HFFc6 (cell line): ENCODE measurements at regions not wholly inside any gene's neighbourhood (a gene's known extent, or its start where the extent isn't known, plus 50 kb on each side); places are given as distances from the start of the nearest gene placed in this dataset.
A peak's percentile ranks its signal among the peaks of the same experiment; 100 is the strongest.

ENCODE experiments used
- DNase-seq: peaks from one replicate; pipeline ENCODE4 v3.0.0-alpha.2; 2018
- H3K27ac Mint-ChIP-seq: 2 replicates; pipeline ENCODE4 v1.8.0; 2020; ENCODE audit warnings: mild to moderate bottlenecking, mixed read lengths
- H3K27me3 Mint-ChIP-seq: 2 replicates; pipeline ENCODE4 v1.8.0; 2021; ENCODE audit warnings: mild to moderate bottlenecking, moderate library complexity, mixed read lengths; ENCODE audit not compliant: insufficient read depth
- H3K36me3 Mint-ChIP-seq: 2 replicates; pipeline ENCODE4 v1.8.0; 2021; ENCODE audit warnings: low read depth, mixed read lengths
- H3K4me1 Mint-ChIP-seq: 2 replicates; pipeline ENCODE4 v1.8.0; 2020; ENCODE audit warnings: low read depth, mixed read lengths
- H3K4me3 Mint-ChIP-seq: 2 replicates; pipeline ENCODE4 v1.8.0; 2020; ENCODE audit warnings: mild to moderate bottlenecking, moderate library complexity, mixed read lengths
- H3K9me3 Mint-ChIP-seq: 2 replicates; pipeline ENCODE4 v1.8.0; 2020; ENCODE audit warnings: mild to moderate bottlenecking, mixed read lengths
- TF ChIP-seq, protein P1 (sequence below): fragments of 200-600 bp; sonication (generic); IDR thresholded peaks from 2 replicates; pipeline ENCODE4 v1.5.0; 2021; ENCODE audit warnings: antibody characterized with exemption, mild to moderate bottlenecking

DNA sequence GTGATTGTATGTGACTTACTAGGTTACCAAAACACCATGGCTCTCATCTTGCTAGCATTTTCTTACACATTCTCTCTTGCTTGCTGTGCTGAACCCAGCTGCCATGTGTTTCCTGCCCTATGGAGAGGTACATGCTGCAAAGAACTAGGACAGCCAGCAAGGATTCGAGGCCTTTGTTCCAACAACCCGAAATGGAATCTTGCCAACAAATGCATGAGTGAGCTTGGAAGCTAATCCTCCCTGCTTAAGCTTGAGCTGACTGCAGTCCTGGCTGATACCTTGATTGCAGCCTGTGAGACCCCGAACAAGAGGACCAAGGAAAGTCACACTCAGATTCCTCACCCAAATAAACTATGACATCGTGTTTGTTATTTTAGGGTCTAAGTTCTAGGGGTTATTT is 651.2 kb downstream of the SLITRK6 start:
- H3K27ac Mint-ChIP-seq, result no peak overlapping the region
- no peaks in the 10 kb centered on the region for H3K9me3 Mint-ChIP-seq
- no peaks in the 10 kb centered on the region for H3K36me3 Mint-ChIP-seq
- no peaks in the 10 kb centered on the region; the same call in 1 of the 2 replicates for H3K4me1 Mint-ChIP-seq
- TF ChIP-seq, protein P1, sequence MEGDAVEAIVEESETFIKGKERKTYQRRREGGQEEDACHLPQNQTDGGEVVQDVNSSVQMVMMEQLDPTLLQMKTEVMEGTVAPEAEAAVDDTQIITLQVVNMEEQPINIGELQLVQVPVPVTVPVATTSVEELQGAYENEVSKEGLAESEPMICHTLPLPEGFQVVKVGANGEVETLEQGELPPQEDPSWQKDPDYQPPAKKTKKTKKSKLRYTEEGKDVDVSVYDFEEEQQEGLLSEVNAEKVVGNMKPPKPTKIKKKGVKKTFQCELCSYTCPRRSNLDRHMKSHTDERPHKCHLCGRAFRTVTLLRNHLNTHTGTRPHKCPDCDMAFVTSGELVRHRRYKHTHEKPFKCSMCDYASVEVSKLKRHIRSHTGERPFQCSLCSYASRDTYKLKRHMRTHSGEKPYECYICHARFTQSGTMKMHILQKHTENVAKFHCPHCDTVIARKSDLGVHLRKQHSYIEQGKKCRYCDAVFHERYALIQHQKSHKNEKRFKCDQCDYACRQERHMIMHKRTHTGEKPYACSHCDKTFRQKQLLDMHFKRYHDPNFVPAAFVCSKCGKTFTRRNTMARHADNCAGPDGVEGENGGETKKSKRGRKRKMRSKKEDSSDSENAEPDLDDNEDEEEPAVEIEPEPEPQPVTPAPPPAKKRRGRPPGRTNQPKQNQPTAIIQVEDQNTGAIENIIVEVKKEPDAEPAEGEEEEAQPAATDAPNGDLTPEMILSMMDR, result no peak
- H3K4me3 Mint-ChIP-seq, result no peak overlapping the region
- H3K27me3 Mint-ChIP-seq, result no peaks in the 10 kb centered on the region; the same call in 1 of the 2 replicates
- no peak for DNase-seq

DNA sequence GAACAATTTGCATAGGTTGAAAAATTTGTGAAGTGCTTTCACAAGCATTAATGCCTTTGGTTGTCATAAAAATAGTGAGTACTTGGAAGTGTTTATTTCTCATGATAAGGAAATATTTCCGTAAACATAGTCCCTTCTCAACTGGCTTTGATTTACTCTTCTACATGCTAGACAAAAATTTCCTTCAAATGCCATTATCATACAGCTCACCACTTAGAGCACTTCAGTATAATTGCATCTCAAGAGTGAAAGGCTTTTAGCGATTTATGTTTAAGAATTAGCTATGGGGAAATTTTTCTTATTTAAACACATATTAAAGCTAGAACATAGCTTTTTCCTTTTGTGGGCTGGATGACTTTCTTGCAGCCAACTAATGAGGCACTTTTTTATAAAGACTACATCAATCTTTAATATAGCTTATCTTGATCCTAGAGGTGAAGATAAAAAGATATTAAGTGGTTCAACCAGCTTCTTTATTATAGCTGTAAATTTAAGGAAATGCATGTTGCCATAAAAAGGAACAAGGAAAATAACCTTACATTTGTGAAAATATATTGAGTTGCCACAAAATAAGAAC is 656.8 kb downstream of the SLITRK6 start:
- TF ChIP-seq, protein P1, result no peak
- no peak overlapping the region for H3K27ac Mint-ChIP-seq
- H3K9me3 Mint-ChIP-seq, result no peaks in the 10 kb centered on the region; the same call in 1 of the 2 replicates
- H3K4me3 Mint-ChIP-seq, result no peak overlapping the region
- H3K4me1 Mint-ChIP-seq, result peaks cover 23% of the 10 kb centered on the region
- H3K36me3 Mint-ChIP-seq, result peaks cover 5% of the 10 kb centered on the region; the same call in 1 of the 2 replicates
- no peaks in the 10 kb centered on the region; the same call in none of the 2 replicates for H3K27me3 Mint-ChIP-seq
- DNase-seq, result no peak

DNA sequence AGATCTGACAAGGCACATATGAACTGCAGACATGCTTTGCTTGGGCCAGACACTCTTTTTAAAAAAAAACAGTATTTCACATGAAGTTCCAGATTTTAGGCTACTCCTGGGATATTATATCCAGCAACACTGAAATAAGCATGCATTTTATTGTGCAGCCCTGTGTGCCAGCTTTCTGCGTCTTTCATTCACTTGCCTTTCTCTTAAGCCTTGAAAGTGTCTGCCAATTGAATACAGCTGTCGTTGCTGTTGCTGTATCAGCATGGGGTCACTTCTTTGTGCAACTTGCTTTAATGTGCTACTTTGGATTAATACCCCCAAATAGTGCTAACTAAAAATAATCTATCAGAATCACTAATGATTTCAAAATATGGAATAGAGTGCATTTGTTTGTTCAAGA is 657.8 kb downstream of the SLITRK6 start:
- H3K27ac Mint-ChIP-seq, result no peak overlapping the region
- no peaks in the 10 kb centered on the region; the same call in none of the 2 replicates for H3K27me3 Mint-ChIP-seq
- H3K4me3 Mint-ChIP-seq, result no peak overlapping the region
- peaks cover 5% of the 10 kb centered on the region; the same call in 1 of the 2 replicates for H3K36me3 Mint-ChIP-seq
- no peaks in the 10 kb centered on the region; the same call in 1 of the 2 replicates for H3K9me3 Mint-ChIP-seq
- TF ChIP-seq, protein P1, result no peak
- H3K4me1 Mint-ChIP-seq, result peaks cover 30% of the 10 kb centered on the region
- DNase-seq, result no peak

DNA sequence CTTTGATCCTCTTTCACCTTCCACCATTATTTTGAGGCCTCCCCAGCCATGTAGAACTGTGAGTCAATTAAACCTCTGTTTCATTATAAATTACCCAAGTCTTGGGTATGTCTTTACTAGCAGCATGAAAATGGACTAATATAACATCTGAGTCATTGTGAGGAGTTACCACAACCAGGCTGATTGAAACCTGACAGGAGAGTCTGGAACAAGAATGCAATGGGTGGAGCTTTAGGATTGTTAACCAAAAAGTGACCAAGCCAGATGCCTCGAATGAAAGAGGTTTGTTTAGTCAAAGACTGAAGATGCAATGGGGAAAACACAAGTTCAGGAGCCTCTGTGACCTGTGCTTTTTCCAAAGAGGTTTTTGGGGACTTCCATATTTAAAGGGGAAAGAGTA is 659.0 kb downstream of the SLITRK6 start:
- H3K4me3 Mint-ChIP-seq, result no peak overlapping the region; the same call in 1 of the 2 replicates
- H3K9me3 Mint-ChIP-seq, result no peaks in the 10 kb centered on the region; the same call in 1 of the 2 replicates
- no peak overlapping the region for H3K27ac Mint-ChIP-seq
- DNase-seq, result no peak
- H3K36me3 Mint-ChIP-seq, result peaks cover 5% of the 10 kb centered on the region; the same call in 1 of the 2 replicates
- no peaks in the 10 kb centered on the region; the same call in none of the 2 replicates for H3K27me3 Mint-ChIP-seq
- peaks cover 30% of the 10 kb centered on the region for H3K4me1 Mint-ChIP-seq
- TF ChIP-seq, protein P1, result no peak

DNA sequence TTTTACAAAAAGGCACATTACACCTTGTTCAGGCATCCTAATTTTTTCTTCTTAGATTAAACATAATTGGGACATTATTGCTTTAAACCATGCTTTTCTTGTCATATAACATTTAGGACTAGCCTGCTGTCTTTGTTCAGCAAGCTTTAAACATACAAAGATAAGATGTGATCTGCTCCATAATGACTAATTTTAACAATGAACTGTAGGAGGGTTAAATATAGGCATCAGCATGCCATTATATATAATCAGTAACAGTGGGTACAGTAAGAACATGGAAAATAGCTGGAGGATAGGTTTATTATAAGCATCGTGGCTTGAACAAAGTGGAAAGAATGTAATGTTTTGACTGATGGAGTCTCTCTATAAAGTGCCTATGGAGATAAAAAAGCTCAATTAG is 661.7 kb downstream of the SLITRK6 start:
- Mint-ChIP-seq H3K27ac (peak overlapping the region; percentile 9; the same call in 1 of the 2 replicates), H3K4me1 (peaks cover 30% of the 10 kb centered on the region), H3K9me3 (no peaks in the 10 kb centered on the region; the same call in 1 of the 2 replicates), H3K36me3 (peaks cover 5% of the 10 kb centered on the region; the same call in 1 of the 2 replicates), H3K4me3 (no peak overlapping the region; the same call in 1 of the 2 replicates), H3K27me3 (no peaks in the 10 kb centered on the region; the same call in 1 of the 2 replicates)
- DNase-seq, result no peak
- TF ChIP-seq, protein P1, result no peak
